HG03103 (cell line): ENCODE measurements at regions not wholly inside any gene's neighbourhood (a gene's known extent, or its start where the extent isn't known, plus 50 kb on each side); places are given as distances from the start of the nearest gene placed in this dataset.
"Not testable (repeated sequence)": the region's sequence is repeated elsewhere in the genome, so short reads cannot be mapped to it uniquely, and the experiment has no call there.

Experiments used
- ATAC-seq: cut with Tn5 transposase; IDR thresholded peaks from one replicate; pipeline ENCODE4 v1.9.1; 2021; ENCODE audit warnings: low read depth; ENCODE audit not compliant: unreplicated experiment

- ATAC-seq = no peak
Measured at GRCh38 chr6:19354181-19354580, 483.0 kb upstream of the ID4 start.

GRCh38 chr6:19356692-19357091, 480.5 kb upstream of the ID4 start:
- no peak for ATAC-seq

GRCh38 chr6:19362396-19362795, 474.8 kb upstream of the ID4 start:
- no peak for ATAC-seq

- no peak for ATAC-seq
Measured at GRCh38 chr6:19368511-19368910, 468.7 kb upstream of the ID4 start.

GRCh38 chr6:19369785-19370184, 467.4 kb upstream of the ID4 start:
- ATAC-seq = no peak

- no peak for ATAC-seq
Measured at GRCh38 chr6:19370831-19371230, 466.3 kb upstream of the ID4 start.

- ATAC-seq = no peak
Measured at GRCh38 chr6:19375613-19376012, 461.6 kb upstream of the ID4 start.

GRCh38 chr6:19377722-19378121, 459.4 kb upstream of the ID4 start:
- ATAC-seq = no peak

GRCh38 chr6:19380293-19380692, 456.9 kb upstream of the ID4 start:
- ATAC-seq = no peak

GRCh38 chr6:19382676-19383075, 454.5 kb upstream of the ID4 start:
- ATAC-seq = no peak

- ATAC-seq = no peak
Measured at GRCh38 chr6:19391926-19392325, 445.2 kb upstream of the ID4 start.

GRCh38 chr6:19394051-19394450, 443.1 kb upstream of the ID4 start:
- ATAC-seq = no peak

GRCh38 chr6:19394687-19395086, 442.5 kb upstream of the ID4 start:
- ATAC-seq = no peak

GRCh38 chr6:19395316-19395715, 441.9 kb upstream of the ID4 start:
- ATAC-seq = no peak

GRCh38 chr6:19399406-19399805, 437.8 kb upstream of the ID4 start:
- ATAC-seq = no peak

- ATAC-seq = not testable (repeated sequence)
Measured at GRCh38 chr6:19404884-19405283, 432.3 kb upstream of the ID4 start.

GRCh38 chr6:19408331-19408730, 428.8 kb upstream of the ID4 start:
- no peak for ATAC-seq

- no peak for ATAC-seq
Measured at GRCh38 chr6:19410481-19410880, 426.7 kb upstream of the ID4 start.

- ATAC-seq = no peak
Measured at GRCh38 chr6:19413323-19413722, 423.8 kb upstream of the ID4 start.

GRCh38 chr6:19415605-19416326, 421.4 kb upstream of the ID4 start:
- no peak for ATAC-seq

GRCh38 chr6:19416811-19417210, 420.4 kb upstream of the ID4 start:
- no peak for ATAC-seq

GRCh38 chr6:19417713-19418112, 419.5 kb upstream of the ID4 start:
- ATAC-seq = no peak

GRCh38 chr6:19424853-19425252, 412.3 kb upstream of the ID4 start:
- no peak for ATAC-seq
